RPMI8226 (cell line): ENCODE measurements at regions not wholly inside any gene's neighbourhood (a gene's known extent, or its start where the extent isn't known, plus 50 kb on each side); places are given as distances from the start of the nearest gene placed in this dataset.
"Not testable (repeated sequence)": the region's sequence is repeated elsewhere in the genome, so short reads cannot be mapped to it uniquely, and the experiment has no call there.

Experiments
- DNase-seq: peaks from one replicate; pipeline ENCODE4 v3.0.0-alpha.2; 2015

DNA sequence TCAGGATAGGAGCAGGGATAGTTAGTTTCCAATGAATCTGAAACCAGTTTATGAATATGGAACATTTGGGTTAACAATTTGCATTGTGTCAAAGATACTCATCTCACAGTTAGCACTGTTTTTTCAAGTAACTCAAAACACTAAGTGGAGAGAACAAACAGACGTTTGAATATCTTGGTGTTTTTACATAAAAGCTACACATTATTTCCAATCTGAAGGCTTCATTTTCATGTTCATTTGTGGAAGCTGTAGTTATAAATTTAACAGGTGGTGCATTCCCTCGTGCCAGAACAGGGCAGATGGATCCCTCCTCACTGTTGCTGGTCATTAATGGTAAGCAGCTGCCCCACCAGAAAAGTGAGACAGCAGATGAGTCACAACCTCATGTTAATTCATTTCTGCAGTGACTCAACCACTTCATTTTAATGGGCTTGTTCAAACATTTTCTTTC lies 286.9 kb downstream of the TMX3 start:
- DNase-seq = no peak

DNA sequence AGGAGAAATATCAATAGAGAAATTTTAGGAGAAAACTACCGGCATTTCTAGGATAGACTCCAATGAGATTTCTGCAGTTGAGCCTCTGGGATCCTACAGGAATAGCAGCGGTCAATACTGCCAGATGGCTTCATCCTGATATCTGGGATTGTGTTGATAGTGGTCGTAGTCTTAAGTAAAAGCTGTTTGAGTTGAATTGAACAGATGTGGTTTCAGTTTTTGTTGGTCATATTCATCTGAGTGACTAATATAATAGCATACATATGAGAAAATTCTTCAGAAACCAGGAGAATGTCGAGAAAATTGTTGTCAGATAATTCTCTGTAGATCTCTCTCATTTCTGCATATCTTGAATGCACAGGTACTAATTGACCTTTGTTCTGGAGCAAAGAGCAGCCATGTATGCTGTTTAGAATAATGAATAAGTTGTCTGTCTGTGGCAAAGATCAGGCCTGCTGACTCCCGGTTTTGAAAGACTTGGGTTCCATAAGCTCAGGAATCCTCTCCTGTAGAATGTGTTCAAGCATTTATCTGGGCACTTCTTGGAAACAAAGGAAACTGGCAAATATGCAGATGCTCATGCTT lies 288.1 kb downstream of the TMX3 start:
- DNase-seq = no peak

DNA sequence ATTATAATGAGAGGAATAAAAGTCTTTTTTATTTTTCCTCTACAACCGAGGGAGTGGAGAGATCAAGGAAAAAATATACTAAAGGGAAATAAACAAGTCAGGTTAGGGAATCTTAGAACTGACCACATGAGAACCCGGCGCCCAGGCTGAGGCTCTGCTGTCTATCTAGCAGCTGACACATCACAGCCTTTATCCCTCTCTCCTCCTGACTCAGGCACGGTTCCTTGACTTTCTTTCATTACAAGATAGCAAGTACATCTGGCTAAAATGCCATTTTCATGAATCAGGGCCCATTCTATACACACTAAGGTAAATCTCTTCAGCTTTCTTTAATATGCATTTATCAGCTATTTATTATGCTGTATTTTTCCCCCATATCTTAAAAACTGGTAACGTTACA lies 296.0 kb downstream of the TMX3 start:
- no peak for DNase-seq

DNA sequence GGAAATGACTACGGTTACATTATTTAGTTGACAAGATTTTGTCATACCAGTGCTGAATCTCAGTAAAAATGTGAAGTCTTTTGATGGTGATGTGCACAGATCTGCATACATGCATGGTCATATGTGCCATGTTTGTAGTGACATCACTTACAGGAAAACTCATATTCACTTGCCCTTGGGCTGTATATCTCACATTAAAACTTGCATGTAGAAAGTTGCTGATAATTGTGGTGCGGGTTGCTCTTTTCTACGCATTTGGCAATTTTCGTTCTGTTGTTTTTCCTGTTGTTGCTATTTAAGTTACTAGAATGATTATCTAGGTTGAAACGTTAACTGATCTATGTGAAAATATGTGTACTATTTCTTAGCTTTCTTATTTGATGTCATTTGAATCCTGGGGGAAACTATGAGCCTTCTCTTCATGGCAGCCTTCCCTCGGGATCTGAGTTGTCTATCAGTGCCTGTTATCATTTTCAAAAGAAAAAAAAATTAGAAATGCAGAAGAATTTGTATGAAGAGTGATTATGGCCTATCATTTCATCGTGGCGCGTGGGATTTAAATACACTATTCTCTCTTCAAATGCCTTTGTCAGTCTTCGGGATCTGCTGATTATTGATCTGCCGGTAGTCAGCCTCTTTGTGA lies 296.6 kb downstream of the TMX3 start:
- DNase-seq = no peak

DNA sequence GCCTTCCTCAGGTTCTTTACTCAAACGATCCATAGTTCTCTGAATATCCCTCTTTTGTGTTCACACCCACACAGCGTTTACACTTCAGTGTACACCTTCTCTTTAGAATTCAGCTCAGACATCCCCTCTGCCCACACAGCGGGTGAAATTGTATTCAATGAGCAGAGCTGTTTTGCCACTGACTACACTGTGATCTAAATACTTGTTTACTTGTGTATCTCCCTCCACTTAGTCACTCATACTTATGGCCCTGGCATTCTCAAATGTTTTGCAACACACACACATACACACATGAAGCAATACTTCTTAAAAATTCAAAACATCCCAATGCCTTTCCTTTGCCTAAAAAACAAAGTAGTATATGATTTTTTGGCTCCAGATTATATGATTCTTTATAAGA lies 297.1 kb downstream of the TMX3 start:
- no peak for DNase-seq

DNA sequence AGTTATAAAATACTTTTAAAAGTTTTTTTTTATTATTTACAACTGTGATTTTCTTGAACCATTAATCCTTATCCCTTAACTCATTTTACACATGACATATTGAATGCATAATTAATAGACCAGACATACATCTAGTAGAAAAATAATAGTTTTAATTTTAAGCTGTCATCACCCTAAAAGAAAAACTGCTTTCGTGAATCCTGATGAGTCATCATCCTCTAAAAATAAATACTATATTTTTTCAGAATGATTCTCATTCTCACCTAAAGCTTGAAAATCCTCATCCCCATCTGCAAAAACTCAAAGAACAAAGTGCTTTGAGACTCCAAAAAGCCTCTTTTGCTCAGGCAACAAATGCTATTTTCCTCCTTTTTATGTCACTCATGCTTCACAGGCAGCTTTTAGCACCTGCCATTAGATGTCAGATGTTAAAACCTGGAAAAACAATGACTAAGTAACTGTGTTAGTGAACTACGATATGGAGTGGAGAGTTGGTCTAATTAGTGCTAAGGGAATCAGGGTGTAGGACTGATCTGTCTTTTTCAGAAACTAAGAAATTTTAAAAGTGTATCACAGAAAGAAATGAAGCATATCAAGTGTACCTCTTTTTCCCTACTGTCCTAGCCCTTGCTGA lies 297.6 kb downstream of the TMX3 start:
- DNase-seq = no peak

DNA sequence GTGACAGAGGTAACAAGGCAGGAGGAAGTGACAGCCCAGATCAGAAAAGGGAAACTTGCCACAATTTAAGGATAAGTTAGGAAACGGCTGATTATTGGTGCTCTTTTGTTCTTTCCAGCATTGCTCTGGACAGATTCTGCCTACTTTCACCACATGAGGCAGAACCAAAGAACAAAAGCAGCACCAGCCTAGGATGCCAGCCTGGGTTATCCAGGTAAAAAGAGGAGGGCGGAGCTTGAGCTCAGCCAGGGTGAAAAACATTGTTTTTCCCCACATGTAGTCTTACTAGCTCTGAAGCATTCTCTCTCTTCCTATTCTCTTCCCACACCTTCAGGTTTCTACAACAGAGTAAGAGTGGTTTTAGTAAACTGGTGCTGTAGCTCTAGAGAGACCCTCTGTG lies 300.5 kb downstream of the TMX3 start:
- no peak for DNase-seq

DNA sequence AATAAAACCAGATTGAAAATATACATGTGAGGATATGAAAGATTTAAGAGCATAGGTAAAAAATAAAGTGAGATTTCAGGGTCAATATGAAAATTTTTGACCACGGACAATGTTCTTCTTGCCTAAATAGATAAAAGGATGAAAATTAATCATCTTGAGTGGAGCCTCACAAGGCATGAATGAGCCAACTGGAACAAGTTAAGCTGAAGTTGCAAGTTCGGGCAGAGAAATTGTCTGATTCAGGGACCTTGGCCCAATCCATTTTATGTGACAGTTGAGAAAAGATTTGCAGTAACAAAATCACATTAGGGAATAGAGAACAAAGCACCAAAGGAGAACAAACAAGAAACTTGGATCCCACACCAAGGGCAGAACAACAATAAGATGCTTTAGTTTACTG lies 305.3 kb downstream of the TMX3 start:
- no peak for DNase-seq

DNA sequence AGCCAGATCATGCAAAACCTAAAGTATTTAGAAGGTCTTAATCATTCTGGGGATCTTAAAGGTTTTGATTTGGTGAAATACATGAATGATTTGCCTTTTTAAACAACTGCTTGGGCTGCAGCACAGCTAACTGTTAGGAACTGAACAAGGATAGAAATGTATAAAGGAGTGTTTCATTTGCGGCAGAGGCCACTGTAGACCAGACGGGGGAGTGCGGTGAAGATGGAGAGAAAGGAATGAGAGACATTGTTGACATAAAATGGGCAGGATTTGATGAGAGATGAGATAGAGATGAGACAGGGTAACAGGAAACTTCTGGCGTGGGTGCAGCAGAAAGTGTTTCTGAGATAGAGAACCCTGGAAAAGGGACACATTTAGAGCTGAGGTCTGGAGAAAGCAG lies 308.1 kb downstream of the TMX3 start:
- no peak for DNase-seq

DNA sequence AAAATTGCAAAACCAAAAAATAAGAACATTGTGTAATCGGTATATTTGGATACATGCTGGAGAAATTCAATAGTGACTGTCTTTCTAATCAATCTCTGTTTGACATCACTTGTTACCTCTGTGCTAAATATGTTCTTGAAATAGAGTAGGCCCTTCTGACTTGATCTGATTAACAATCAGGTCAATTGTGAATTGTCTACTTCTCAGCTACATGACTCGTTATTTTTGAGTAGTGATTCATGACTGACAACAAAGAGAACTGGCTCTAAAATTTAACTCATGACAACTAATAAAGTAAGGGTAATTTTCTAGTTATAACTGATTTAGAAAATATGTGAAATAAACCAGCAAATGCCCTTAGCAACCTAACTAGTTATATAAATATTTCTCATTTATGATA lies 312.1 kb downstream of the TMX3 start:
- DNase-seq = no peak

DNA sequence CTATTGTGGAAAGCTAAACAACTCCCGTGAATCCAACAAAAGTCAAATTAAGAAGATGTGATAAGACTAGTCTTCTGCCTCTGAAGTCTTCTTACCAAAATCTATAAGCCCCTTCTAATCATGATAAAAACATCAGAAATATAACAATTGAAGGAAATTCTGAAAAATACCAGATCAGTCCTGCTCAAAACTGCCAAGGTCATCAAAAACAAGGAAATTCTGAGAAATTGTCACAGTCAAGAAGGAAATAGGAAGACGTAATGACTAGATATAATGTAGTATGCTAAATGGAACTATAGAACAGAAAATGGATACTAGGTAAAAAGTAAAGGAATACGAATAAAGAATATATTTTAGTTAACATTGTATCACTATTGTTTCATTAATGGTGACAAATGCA lies 314.0 kb downstream of the TMX3 start:
- no peak for DNase-seq

DNA sequence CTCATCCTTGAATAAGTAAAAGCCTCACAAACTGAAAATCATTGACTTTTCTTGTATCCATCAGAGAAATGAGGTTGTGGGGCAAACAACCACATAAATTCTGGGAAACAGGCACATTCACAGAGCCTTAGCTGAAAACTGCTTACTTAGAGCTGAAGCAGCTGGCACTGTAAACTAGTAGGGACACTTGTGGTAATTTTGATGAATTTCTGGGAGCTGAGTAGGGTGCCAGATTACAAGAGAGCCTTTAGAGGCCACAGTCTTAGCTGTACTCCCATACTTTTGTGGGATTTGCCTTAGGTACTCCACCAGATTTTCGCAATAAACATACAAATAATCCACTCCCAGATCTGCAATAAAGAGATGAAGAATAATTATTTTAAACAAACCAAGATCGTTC lies 315.2 kb downstream of the TMX3 start:
- DNase-seq = no peak

DNA sequence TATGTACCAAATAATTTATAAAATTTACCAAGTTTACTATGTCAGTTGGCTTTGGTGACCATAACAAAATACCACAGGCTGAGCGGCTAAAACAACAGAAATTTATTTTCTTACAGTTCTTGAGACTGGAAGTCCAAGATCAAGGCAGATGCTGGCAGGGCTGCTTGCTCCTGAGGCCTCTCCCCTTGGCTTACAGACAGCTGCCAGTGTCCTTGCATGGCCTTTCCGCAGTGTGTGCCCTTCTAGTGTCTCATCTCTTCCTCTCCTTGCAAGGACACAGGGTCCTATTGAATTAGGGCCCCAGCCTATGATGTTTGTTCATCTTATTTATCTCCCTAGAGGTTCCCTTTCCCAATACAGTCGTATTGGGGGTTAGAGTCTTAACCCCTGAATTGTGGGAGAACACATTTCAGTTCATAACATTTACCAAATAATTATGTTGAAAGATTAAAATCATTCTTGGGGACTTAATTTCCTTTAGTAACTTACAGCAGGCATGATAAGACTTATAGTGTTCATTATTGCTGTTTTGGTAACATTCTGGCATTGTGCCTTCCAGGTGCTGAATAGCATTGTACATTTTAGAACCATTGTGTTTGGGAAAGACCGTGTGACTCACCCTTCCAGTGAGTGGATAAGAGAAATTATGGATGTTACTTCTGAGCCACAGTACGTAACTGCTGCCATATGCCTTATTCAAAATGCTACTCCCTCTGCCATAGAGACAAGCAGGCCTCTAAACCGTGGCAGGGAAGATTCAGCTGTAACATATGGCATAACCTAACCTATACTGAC lies 317.5 kb downstream of the TMX3 start:
- DNase-seq = no peak

DNA sequence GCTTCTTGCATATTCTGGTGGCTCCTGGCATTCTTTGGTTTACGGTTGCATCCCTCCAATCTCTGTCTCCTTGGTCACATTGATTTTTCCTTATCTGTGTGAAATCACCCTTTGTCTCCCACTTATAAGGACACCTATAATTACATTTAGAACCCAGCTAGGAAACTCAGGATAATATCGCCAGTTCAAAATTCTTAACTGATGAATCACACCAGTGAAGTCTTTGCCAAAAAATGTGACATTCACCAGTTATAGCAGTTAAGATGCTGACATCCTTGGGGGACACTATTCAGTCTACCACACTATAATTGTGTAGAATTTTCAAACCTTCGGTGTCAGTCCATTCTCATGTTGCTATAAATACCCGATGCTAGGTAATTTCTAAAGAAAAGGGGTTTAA lies 320.2 kb downstream of the TMX3 start:
- no peak for DNase-seq

DNA sequence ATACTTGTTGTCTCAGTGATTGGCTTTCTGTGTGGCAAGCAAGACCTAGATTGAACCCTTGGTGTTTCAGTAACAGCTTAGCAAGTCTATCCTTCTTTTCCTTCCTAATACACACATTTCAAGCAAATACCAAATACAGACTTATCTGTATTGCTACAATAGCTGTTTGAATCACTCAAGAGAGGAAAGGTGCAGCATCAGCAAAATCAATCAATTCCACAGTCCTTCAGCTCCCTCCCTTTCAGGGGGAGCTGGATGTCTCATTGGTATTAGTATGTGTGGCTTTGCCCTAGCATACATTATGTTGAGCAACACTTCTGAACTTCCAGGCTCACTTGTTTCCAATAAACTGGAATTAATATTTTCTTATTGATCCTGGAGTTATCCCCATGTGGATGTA lies 323.1 kb downstream of the TMX3 start:
- DNase-seq = no peak

DNA sequence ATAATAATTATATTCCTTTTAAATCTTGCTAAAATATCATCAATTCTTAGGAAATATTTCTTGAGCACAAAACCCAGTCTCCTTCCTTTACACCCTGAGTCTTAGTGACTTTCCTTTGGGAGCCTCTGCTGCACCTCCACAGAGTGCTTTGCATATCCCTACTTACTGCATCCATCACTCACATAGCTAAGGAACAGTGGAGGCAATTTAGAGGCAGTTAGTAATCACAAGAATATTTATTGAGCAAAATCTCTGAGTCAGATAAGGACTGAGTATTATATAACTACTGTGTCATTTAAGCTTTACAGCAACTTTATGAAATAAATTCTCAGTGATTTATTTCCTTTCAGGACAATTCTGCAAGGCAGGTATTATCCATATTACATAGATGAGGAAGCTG lies 327.7 kb downstream of the TMX3 start:
- DNase-seq = no peak

DNA sequence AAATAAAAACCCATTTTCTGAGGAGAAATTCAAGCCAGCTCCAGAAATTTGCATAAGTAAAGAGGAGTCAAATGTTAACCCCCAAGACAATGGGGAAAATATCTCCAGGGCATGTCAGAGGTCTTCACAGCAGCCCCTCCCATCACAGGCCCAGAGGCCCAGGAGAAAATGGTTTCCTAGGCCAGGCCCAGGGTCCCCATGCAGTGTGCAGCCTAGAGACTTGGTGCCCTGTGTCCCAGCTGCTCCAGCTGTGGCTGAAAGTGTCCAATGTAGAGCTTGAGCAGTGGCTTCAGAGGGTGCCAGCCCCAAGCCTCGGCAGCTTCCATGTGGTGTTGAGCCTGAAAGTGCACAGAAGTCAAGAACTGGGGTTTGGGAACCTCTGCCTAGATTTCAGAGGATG lies 330.9 kb downstream of the TMX3 start:
- not testable (repeated sequence) for DNase-seq

DNA sequence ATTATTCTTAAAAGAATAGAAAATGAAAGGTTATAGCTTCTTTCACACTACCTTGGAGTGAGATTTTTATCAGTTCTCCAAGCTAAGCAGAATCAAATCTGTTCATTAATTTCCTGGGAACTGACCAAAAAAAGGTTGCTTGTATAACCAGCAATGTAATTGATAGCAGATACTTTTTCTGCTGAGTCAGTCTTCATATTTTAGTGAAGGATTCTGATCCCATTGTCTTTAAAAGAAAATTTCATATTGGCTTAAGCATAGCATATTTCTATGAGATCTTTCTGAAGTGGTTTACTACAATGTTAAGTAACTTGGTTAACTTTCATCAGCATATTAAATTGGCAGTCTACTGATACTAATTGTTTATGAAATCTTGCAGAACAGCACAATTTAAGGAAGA lies 338.0 kb downstream of the TMX3 start:
- DNase-seq = no peak

DNA sequence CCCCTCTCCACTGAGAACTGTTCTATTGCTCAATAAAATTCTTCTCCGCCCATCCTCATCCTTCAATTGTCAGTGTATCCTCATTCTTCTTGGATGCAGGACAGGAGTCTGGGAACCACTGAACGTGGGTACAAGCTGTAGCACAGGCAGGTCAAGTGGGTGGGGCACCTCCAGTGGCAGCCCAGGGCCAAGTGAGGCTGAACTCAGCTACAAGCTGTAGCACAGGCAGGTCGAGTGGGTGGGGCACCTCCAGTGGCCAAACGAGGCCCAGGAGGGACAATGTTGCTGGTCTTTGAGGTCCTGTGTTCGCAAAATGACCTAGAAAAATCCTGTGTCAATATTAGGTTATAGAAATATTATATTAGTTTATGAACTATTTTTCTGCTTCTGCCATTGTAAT lies 352.0 kb downstream of the TMX3 start:
- DNase-seq = no peak

DNA sequence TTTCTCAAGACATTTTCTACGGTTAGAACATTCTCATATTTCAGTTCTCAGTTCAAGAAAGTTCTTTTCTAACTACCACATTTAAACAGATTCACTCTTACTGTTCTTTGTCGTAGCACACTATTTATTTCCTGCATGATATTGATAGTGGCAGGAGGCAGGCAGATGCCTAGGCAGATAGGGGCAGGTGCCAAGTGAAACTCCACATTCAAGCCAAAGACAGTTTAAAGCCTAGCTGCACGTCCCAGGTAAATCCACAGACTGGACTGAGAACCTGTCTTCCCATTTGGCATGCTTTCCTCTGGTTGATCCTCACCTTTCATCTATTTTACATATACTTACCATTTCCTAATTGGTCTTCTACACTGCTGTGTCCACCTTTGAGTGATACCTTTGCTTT lies 359.3 kb downstream of the TMX3 start:
- DNase-seq = no peak

DNA sequence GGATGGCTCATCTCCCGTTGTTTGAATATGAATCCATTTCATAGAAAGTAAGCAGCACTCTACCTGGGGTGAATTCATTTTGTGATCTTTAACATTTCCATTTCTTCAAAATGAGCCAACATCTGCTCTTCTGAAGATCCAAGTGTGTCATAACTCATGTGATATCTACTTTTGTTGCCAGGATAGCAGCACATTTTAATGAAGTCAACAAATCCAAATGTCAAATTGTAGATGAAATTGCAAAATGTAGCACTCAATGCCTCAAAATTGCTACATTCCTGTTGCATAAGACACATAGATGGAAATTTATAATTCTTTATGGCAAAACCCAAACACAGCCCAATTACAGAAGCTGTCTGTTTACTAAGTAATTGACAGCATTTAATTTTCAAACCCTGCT lies 360.7 kb downstream of the TMX3 start:
- no peak for DNase-seq

DNA sequence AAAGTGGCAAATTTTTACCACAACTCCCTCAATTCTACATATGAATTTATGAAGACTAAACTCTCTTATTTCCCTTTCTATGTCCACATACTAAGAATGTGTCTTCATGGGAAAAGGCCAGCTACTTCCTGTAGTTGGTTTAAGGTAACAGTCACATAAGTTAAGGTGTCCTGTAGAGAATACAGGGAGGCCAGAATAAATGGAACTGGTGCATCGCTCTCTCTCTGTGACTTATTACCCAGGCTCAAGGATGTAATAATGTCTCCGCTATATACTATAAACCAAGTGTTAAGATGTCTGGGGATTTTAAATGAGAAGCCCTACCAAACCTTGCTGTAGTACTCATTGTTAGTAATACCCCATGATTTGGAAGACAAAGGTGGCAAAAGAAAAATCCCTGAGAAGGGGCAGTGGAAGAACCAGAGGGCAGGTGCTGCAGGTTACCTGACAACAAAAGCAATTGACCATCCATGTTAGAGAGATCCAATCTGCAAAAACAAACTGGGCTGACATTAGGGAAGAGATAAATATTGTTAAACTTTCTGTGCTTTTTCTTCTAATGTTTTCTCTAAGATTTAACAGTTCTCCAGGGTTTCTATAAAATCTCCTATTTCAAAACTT lies 372.8 kb downstream of the TMX3 start:
- no peak for DNase-seq

DNA sequence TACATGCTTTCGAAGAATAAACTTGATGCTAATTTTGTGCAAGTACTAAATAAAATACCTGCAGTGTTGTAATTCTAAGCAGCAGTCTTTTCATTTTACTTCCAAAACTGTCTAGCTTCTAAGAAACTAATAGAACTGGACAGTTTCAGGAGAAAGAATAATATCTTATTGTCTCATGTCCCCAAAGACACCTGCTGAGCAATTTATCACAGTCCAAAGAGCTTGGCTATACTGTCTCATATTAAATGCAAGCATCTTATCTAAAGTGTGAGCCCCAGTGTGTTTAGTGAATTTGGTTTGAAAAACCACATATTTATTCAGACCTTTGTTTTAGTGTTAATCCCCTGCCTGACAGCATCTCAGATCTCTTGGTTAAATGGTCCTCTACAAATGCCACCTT lies 374.3 kb downstream of the TMX3 start:
- DNase-seq = no peak

DNA sequence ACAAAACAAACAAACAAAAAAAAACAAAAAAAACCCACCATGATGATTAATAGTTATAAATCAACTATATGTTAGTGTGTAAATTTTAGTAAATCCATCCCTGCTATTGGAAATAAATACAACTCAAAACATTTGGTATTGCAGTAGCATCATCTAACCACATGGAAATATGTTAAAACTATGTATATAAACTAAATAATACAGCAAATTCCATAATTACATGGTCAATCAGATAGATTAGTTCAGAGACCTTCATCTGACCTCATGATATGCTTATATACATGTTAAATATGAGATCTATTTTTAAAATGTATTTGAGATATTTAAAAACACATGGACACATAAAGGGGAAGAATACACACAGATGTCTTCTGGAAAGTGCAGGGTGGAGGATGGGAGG lies 384.2 kb downstream of the TMX3 start:
- no peak for DNase-seq
